ENCODE measurements at regions not wholly inside any gene's neighbourhood (a gene's known extent, or its start where the extent isn't known, plus 50 kb on each side); places are given as distances from the start of the nearest gene placed in this dataset.

GRCh38 chr3:139292192-139292591 lies 51.6 kb upstream of the MRPS22 start:
- ChIA-PET CTCF (no interaction called here), POLR2A (no interaction called here)
- Histone ChIP-seq H3K27ac (ENCODE audit: extremely low read depth, low read depth, low read length) (no peak overlapping the region), H3K4me1 (ENCODE audit: control insufficient read depth, insufficient read depth, low read length) (no peaks in the 10 kb centered on the region), H3K36me3 (ENCODE audit: control insufficient read depth in 2 of 2, insufficient read depth in 1 of 2, low read length in 2 of 2) (no peaks in the 10 kb centered on the region), H3K9me3 (ENCODE audit: control insufficient read depth, insufficient read depth, low read depth, low read length) (no peaks in the 10 kb centered on the region), H3K4me3 (ENCODE audit: low read depth, low read length) (no peak overlapping the region)
- no peak for TF ChIP-seq ZNF692 (tag by site-specific recombination; IDR thresholded peaks at IDR 0.05)
- no peak for TF ChIP-seq YY1 (tag by site-specific recombination; IDR thresholded peaks at IDR 0.05)
- no peak for TF ChIP-seq ZBTB10 (tag by site-specific recombination; IDR thresholded peaks at IDR 0.05)
- no peak for TF ChIP-seq ZNF623 (tag by site-specific recombination; IDR thresholded peaks at IDR 0.05)
- TF ChIP-seq ZNF449 (tag by site-specific recombination; IDR thresholded peaks at IDR 0.05): no peak
- TF ChIP-seq ZIC2 (tag by site-specific recombination; IDR thresholded peaks at IDR 0.05): no peak
- TF ChIP-seq ZBTB21 (tag by site-specific recombination; IDR thresholded peaks at IDR 0.05): no peak
- no peak for TF ChIP-seq ZNF214 (tag by site-specific recombination; IDR thresholded peaks at IDR 0.05; ENCODE audit: borderline replicate concordance)
- no peak for TF ChIP-seq ZBTB8A (tag by site-specific recombination; IDR thresholded peaks at IDR 0.05)
- no peak for TF ChIP-seq KLF16 (tag by site-specific recombination; IDR thresholded peaks at IDR 0.05)
- TF ChIP-seq PRDM1 (tag by site-specific recombination; IDR thresholded peaks at IDR 0.05): no peak
- TF ChIP-seq ZNF571 (tag by site-specific recombination; IDR thresholded peaks at IDR 0.05): no peak
- no peak for TF ChIP-seq ZNF558 (tag by site-specific recombination; IDR thresholded peaks at IDR 0.05)
- no peak for TF ChIP-seq ZNF112 (tag by site-specific recombination; IDR thresholded peaks at IDR 0.05)
- no peak for TF ChIP-seq ZNF366 (tag by site-specific recombination; conservative IDR thresholded peaks at IDR 0.05)
- no peak for TF ChIP-seq ZFP37 (tag by site-specific recombination; IDR thresholded peaks at IDR 0.05)
- no peak for TF ChIP-seq ZSCAN23 (tag by site-specific recombination; IDR thresholded peaks at IDR 0.05)
- TF ChIP-seq ZNF626 (tag by site-specific recombination; IDR thresholded peaks at IDR 0.05): no peak
- TF ChIP-seq KLF10 (tag by site-specific recombination; IDR thresholded peaks at IDR 0.05): no peak

GRCh38 chr3:139292711-139293664 lies 50.8 kb upstream of the MRPS22 start:
- Histone ChIP-seq H3K4me3 (ENCODE audit: low read depth, low read length) (no peak overlapping the region), H3K9me3 (ENCODE audit: control insufficient read depth, insufficient read depth, low read depth, low read length) (no peaks in the 10 kb centered on the region), H3K36me3 (ENCODE audit: control insufficient read depth in 2 of 2, insufficient read depth in 1 of 2, low read length in 2 of 2) (no peaks in the 10 kb centered on the region), H3K4me1 (ENCODE audit: control insufficient read depth, insufficient read depth, low read length) (no peaks in the 10 kb centered on the region), H3K27ac (ENCODE audit: extremely low read depth, low read depth, low read length) (no peak overlapping the region)
- ChIA-PET CTCF (no interaction called here), POLR2A (no interaction called here)
- no peak for TF ChIP-seq ZNF600 (tag by site-specific recombination; IDR thresholded peaks at IDR 0.05)
- TF ChIP-seq ZNF132 (tag by site-specific recombination; IDR thresholded peaks at IDR 0.05; ENCODE audit: borderline replicate concordance): no peak
- TF ChIP-seq ZBTB17 (tag by site-specific recombination; IDR thresholded peaks at IDR 0.05): no peak
- peak; percentile 24; the same call in 1 of the 2 replicates for TF ChIP-seq TCF7L2 (IDR thresholded peaks at IDR 0.05; ENCODE audit: borderline replicate concordance, low read depth, low read length)
- TF ChIP-seq ZBTB7A (tag by site-specific recombination; IDR thresholded peaks at IDR 0.05; ENCODE audit: low read depth): no peak
- TF ChIP-seq OSR2 (tag by site-specific recombination; IDR thresholded peaks at IDR 0.05): peak; percentile 66; the same call in 1 of the 2 replicates
- TF ChIP-seq ZNF138 (tag by site-specific recombination; IDR thresholded peaks at IDR 0.05; ENCODE audit: borderline replicate concordance): no peak
- TF ChIP-seq REST (tag by site-specific recombination; IDR thresholded peaks at IDR 0.05): no peak
- no peak for TF ChIP-seq ZBTB48 (tag by site-specific recombination; IDR thresholded peaks at IDR 0.05)
